ENCODE measurements at regions not wholly inside any gene's neighbourhood (a gene's known extent, or its start where the extent isn't known, plus 50 kb on each side); places are given as distances from the start of the nearest gene placed in this dataset.
"Not testable (repeated sequence)": the region's sequence is repeated elsewhere in the genome, so short reads cannot be mapped to it uniquely, and the experiment has no call there.

DNA sequence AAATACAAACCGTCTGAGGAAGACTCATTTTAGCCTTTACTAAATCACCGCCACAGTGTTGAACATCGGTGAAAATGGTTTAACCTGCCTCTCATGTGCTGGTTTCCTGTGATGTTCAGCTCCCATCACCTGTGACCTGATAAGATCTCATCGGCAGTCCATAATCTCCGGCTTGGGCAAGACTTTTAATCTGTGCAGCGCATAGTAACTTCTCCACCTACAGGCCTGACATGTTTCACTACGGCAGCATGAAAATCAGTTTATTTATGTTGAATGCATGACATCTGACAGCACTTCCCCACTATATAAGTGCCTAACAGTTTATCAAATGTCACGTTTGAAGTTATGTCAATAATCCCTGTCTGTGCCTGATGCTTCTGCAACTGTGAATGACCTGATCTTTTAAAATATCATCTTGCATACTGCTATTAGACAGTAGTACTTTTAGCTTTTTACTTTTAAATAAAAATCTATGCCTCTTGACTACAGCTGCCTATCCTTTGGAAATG lies 1919.8 kb upstream of the AGA start:
- no peak for DNase-seq

DNA sequence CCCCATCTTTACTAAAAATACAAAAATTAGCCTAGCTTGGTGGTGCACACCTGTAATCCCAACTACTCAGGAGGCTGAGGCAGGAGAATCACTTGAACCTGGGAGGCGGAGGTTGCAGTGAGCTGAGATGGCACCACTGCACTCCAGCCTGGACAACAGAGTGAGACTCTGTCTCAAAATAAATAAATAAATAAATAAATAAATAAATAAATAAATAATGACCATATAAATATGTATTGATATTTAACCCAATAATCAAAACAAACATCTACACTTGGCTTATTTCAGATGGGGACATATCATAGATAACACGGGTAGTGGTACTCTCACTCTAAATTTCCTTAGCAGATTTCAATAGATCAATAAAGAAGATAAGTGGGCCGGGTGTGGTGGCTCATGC lies 1923.7 kb upstream of the AGA start:
- DNase-seq = not testable (repeated sequence)

DNA sequence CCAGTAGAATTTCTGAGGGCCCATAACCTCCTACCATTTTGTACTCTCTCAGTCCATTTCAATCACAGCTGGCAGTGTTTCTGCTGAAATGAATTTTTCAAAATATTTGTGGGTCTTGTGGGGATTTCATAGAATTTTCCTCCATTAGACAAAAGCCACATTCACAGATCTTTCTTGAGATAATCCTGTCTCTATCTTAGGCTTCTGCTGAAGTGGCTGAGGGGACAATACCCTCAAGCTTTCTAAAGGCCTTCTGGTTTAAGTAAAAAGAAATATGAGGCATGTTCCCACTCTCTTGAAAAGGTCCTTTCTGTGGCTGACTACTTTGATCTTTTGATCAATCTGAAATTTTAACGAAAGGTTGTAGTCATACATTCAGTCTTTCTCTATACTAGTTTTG lies 1930.0 kb upstream of the AGA start:
- DNase-seq = no peak

DNA sequence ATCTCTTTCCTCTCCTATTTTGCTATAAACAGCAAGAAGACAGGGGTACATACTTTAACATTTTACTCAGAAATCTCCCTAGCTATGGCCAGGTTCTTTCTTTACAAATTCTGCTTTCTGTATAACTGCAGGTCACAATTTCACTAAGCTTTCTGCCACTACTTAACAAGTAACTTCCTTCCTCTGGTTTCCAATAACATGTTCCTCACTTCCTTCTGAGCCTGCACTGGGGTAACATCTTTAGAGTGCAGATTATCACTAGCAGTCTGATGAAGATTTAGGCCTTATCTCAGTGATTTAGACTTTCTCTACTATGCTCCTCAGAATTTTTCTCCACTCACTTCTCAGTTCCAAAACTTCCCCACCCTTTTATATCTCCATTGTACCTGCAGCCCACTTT lies 1930.5 kb upstream of the AGA start:
- no peak for DNase-seq

DNA sequence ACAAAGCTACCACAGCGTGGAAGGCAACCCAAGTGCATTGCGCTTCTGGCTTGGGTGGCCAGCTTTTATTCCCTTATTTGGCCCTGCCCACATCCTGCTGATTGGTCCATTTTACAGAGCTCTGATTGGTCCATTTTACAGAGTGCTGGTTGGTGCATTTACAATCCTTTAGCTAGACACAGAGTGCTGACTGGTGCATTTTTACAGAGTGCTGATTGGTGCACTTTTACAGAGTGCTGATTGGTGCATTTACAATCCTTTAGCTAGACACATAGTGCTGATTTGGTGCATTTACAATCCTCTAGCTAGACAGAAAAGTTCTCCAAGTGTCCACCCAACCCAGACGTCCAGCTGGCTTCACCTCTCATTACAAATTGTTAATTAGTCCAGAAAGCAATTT lies 1936.6 kb upstream of the AGA start:
- DNase-seq = not testable (repeated sequence)

DNA sequence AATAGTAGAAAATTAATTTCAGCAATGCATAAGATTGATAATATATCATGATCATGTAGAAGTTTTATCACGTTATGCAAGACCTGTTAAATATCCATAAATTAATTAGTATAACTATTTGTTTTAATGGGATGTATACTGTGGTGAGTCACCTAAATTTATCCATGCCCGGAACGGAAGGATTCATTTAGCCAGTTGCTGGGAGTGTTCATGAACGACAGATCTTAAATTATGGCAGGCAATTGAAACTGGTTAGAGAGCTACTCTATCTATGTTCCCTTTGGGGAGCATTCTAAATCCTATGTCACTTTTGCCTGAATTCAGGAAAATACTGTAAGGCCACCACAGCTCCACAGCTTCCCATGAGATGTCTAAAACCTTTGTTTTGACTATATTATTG lies 1950.5 kb upstream of the AGA start:
- DNase-seq = no peak

DNA sequence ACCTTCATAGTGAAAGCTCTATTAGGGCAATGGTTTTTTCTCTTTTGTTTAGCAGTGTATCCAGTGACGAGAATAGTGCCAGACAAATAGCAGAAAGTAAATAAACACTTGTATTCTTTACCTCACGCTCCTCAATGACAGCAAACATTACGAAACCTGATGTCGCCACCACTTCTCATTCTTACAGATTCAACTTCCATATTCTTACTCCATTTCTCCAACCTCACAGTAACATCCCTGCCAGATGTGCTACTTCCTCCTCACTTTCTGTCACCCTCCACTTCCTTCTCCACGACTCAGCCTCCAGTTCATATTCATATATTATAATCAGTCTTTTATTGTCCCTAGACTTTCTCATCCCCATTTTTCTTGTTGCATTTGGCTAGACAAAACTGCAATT lies 1956.2 kb upstream of the AGA start:
- no peak for DNase-seq

DNA sequence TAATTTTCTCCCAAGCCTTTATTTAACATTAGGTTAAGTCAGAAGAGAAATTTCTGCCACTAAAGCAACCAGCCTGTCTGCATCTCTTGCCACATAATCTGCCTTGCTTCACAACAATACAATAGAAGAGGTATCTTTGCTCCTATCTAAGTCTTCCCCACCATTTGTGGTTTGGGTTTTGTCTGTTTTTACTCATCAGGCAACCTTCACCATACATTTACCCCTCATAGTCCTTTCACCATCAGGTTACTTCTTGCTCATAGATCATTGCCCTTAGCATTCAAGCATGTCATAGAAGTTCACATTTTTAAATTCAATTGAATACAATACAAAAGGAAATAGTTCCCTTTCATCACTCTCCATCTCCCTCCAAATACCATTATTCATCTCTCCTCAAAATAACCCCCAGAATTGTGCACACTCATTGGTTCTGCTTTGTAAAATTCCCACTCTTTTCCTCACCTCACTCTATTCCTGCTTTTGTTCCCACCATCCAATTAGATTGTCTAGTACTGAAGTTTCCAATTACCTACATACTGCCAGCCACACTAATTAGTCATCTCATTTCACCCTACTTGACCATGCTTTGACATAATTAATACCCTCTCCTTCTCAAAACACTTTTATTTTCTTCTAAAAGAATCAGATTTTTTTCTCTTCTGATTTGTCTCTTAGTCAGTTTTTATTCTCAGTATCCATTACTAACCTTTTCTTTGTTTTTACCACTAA lies 1957.0 kb upstream of the AGA start:
- DNase-seq = no peak

DNA sequence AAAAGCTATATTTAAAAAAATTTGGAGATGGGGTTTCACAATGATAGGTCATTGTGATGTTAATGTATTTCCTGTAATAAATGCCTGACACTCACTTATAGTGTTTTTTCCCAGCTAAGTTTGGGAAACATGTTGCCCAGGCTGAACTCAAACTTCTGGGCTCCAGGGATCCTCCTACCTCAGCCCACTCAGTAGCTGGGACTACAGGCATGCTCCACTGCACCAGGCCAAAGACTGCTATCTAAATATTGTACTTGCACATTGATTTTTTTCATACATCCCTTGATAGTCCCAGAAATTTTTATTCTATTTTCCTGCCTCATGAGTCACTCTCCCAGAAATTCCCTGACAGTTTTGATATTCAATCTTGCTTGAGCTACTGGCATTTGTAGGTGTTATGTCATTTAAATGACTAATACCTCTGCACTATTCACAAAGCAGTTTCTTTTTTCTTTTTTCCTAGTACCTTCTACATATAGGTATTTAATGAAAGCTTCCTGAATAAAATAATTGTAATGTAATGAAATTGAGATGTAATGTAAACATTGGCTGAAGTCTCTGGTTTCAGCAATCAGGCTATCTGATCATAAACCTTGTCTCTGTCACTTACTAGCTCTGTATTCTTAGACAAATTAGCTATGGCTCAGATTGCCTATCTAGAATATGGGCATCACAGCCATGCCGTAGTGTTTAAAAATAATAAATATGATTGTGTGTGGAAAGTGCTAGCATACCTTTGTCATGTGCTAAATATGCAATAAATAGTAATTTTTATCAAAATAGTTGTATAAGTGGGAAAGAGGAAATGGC lies 1973.0 kb upstream of the AGA start:
- no peak for DNase-seq

DNA sequence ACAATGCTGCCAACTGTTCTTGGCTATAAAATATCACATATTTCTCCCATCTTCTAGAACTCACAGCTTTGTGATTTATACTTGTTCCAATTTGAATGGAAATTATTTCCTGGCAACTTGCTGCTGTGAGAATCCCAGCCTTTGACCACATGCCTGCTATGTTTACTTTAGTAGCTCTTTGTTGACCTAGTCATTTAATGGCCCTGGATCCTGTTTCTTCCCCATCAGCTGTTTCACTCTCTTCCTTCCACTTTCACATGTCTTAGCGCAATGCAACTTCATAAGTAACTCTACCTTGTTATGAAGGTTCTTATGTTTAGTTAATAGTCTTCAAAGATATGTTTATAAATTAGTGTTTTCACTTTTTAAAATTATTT lies 1973.6 kb upstream of the AGA start:
- no peak for DNase-seq

DNA sequence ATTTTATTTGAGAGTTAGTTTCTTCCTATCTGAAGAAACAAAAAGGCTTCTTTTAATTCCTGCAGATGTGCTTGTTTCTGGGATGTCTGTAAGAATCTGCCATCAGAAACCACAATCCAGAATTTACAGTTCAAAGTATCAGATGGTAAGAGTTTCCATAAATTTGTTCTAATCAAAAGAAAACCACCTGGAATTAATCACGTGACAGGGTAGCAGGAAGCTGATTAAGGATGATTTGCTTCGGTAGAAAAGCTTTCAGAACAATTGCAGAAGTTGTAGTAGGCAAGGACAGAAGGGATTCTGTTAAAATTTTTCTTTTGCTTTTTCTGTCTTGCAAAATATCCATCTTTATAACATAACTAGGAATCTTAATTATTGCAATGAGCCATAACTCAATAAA lies 1975.1 kb upstream of the AGA start:
- no peak for DNase-seq

DNA sequence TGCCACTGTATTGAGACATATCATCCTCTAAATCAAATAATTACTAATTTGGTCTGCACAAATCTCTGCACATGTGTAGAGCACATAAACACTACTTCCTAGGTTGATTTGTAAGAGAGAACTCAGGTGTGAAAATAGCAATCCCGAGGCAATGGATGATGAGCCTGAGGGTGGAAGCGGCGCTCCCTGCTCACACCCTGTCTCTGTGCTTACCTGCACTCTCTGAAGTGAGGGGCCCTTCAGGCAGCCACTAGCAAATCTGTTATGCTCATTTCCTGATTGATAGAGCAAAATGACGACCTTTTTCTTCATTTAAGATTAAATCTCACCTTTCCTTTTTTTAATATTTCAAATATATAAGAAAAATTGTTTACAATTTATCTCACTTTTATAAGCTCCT lies 1995.7 kb upstream of the AGA start:
- DNase-seq = no peak

DNA sequence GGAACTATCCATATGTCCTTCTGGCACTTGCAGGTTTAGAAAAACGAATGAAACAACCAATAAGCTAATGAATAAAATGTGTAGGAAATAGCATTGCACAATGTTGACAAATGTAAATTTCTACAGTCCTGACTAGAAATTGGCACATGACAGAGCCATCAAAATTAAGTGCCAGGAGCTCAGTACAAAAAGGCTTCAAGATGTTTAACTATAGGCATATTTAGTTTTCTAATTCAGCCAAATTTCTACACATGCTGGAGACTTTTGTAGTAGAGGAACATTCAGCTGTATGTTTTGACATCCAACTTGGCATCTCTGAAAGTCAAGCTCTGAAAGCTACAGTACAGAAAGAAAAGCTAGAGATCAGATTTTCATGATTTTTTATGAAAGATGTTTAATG lies 1999.4 kb upstream of the AGA start:
- no peak for DNase-seq

DNA sequence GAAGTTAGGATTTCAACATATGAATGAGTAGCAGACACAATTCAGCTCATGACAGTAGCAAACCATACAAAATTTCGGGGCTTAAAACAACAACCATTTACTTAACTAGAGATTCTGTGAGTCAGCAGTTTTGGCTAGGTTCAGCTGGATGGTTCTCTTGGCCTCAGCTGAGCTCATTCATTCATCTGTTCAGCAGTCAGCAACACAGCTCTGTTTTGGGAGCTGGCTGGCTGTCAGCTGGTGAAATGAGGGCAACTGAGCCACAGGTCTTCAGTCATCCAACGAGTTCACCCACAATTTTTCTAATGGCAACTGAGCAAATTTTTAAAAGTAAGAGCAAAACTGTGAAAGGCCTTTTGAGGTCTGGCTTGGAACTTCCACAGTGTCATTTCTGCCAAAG lies 2005.1 kb upstream of the AGA start:
- no peak for DNase-seq

DNA sequence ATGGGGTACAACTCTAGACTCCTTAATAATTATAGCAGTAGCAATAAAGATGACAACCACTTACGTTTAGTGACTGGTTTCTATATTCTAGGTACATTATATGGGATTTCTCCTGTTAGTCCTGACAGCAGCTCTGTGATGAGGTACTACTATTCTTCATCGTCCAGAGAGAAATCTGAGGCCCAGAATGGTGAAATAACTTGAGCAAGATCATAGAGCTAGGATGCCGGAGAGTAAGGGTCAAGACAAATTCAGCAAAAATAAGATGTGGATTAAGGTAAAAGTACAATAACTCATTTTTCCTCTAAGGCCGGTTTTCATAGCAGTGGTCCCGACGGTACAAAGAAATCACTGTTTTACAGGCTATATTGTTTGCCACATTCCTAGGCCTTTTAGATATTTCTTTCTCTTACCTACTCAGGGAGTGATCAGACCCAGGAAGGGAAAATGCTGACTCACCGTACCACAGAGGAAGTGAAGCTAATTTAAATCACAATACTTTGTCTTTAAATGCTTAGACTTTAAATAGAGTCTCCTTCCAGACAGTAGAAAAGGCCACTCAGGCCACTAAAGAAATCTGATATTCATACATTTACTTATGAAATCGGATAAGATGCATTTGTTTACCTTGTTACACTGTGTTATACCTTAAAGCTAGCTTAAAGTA lies 2023.0 kb upstream of the AGA start:
- no peak for DNase-seq

DNA sequence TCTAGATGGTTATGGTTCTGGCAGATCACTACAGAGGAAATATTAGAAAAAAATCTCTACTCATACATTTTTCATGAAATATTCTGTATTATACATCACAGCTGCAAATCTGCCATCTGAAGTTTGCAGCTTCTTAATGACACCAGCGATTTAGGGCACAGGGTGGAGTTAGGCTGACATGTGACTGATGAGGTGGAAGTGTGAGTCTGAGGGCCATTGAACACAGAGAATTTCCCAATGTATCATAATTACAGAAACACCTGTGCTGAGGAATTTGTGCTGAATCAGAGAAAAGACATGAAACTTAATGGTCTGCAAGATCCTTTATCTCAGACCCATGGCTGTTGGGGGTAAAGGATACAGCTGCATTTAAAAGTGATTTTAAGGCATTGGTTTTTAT lies 2025.6 kb upstream of the AGA start:
- DNase-seq = no peak

DNA sequence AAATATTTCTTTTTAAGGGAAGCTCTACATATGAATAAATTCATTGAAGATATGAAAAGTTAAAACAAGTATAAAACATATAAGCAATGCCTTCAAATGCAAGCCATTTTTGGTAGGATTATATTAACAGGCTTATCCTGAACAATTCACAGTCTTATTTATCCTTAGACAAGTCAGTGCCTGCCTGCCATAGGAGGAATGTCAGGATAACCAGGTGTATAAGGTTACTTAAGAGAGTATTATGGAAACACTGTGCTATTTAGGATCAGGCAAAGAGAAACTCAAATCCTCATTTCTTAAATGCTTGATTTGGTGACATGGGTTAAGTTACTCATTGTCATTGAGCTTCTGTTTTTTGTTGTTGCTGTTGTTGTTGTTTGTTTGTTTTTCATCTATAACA lies 2029.9 kb upstream of the AGA start:
- DNase-seq = no peak

DNA sequence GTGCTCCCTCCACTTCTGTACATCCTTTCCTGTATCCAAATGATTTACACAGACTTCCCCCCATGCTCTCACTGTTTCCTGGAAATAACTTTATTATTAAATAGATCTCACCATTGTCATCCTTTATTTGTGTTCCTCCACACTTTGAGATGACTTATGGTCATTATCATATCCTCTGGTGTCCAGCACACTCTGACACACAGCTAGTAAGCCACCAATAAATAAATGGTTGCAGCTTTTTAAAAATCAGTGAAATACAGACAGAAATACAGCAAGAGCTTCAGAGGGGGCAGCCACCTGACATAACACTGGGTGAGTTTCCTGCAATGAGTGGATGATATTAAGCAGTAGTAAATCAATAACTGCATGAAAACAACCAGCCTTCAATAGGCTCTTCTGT lies 2036.4 kb upstream of the AGA start:
- DNase-seq = no peak

DNA sequence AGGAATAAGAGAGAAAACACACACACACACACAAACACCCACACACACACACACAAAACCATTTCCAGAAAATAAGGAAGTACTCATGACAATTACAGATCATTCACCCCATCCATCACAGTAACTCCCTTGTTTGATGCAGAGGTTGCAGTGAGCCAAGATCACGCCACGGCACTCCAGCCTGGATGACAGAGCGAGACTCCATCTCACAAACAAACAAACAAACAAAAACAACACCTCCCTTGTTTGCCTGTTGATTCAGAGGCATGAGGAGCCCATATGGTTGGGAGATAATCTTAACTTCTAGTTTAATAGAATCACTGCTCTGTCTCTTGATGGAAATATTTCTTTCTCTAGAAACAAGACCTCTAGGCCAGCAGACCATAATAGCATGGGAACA lies 2043.5 kb upstream of the AGA start:
- no peak for DNase-seq

DNA sequence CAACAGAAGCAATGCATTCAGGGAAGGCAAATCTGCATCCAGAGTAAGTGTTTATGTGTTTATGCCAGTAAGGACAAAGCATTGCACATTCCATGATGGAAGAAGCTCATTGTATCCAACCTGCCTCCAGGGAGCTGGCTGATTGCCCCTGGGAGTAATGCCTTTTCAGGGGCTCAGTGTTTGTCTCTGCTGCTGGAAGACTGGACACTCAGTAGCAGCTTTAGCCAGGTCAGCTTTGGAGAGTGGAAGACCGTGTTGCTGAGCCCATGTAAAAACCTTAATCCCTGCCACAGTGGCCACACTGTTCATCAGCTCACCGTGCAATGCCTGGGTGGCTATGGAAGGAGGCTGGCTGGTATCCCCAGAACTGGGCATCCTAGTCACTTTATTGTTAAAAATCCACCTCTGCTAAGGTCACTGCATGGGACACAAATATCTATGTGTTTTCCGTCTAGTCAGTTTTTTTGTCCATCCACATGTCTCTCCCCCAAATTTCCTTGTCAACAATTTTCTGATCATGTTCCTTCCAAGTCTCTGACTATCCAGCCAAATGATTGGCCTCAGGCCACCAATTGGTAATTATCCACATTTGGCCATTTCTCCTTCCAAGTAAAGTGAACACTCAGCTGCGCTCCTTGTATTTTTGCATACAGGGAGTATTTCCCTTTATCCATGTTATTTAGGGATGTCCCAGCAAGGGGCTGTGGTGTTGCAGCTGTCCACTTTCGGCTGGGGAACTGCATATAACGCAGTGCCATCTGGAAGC lies 2044.5 kb upstream of the AGA start:
- DNase-seq = no peak

DNA sequence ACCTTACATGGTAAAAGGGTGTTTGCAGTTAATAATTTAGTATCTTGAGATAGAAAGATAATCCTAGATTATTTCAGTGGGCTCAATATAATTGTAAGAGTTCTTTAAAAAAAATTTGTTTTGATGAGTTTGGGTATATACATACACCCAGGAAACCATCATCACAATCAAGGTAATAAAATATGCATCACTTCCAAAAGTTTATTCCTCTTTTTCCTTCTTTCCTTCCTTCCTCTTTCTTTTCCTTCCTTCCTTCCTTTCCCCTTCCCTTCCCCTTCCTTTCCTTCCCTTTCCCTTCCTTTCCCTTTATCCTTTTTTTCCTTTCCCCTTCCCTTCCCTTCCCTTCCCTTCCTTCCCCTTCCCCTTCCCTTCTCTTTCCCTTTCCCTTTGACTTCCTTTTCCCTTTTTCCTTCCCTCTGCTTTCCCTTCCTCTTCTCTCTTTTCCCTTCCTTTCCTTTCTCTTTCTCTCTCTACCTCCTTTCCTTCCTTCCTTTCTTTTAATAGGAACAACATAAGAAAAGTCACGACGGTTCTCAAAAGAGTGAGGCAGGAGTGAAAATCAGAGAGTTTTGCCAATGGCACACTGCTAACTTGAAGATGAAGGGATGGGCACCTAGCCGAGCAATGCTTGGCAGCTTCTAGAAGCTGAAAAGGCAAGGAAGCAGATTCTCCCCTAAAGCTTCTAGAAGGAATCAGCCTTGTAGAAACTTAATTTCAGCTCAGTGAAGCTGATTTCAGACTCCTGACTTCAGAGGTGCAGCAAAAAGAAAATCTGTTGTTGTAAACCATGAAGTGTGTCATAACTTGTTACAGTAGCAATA lies 2050.2 kb upstream of the AGA start:
- DNase-seq = no peak

DNA sequence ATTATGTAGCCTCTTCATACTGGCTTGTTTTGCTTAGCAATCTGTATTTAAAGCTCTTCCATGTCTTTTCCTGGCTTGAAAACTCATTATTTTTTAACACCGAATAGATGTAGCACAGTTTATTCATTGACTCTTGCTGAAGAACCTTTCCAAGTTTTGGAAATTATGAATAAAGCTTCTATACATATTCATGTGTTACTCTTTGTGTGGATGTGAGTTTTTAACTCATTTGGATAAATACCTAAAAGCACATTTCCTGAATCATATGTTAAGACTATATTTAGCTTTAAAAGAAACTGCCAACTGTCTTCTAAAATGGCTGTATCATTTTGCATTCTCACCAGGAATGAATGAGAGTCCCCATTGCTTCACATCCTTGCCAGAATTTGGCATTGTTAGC lies 2061.7 kb upstream of the AGA start:
- no peak for DNase-seq
